H1 (cell line): ENCODE measurements at regions not wholly inside any gene's neighbourhood (a gene's known extent, or its start where the extent isn't known, plus 50 kb on each side); places are given as distances from the start of the nearest gene placed in this dataset.

Source experiments
- CTCF ChIA-PET: fragments of 300-600 bp; sonication (Branson Sonifier 250); formaldehyde crosslinking; loops from one replicate; lab custom pipeline; 2021; ENCODE audit not compliant: partially characterized antibody; lab: Charles Lee
- POLR2A ChIA-PET: fragments of 300-600 bp; sonication (Branson Sonifier 250); formaldehyde crosslinking; loops from one replicate; lab custom pipeline; 2021; ENCODE audit warnings: inconsistent platforms; ENCODE audit not compliant: partially characterized antibody; lab: Charles Lee
- DNase-seq, 2 experiments: peaks; one replicate each; pipeline versions ENCODE4 v3.0.0 to v3.0.0-alpha.2; 2010 to 2022; ENCODE audit warnings: low spot score in 2 of 2, low read depth in 1 of 2, mixed read lengths in 1 of 2
- FAIRE-seq: peaks from 2 replicates; lab custom pipeline; 2011; peaks lifted over from hg19 to GRCh38; lab: Jason Lieb, UNC
- H2AFZ ChIP-seq: 2 replicates; pipeline ENCODE4 v1.8.1; 2012; ENCODE audit warnings: low read length, inconsistent platforms
- H2AK5ac ChIP-seq: 2 replicates; pipeline ENCODE4 v1.6.1; 2013; ENCODE audit warnings: low read depth, low read length
- H2BK120ac ChIP-seq: replicated peaks from 2 replicates; pipeline ENCODE3; 2013; ENCODE audit warnings: low read depth, low read length, inconsistent platforms
- H2BK12ac ChIP-seq: 2 replicates; pipeline ENCODE4 v1.6.1; 2013; ENCODE audit warnings: low read depth, low read length
- H2BK15ac ChIP-seq: 2 replicates; pipeline ENCODE4 v1.6.1; 2013; ENCODE audit warnings: low read length
- H2BK20ac ChIP-seq: 2 replicates; pipeline ENCODE4 v1.6.1; 2013; ENCODE audit warnings: low read length
- H2BK5ac ChIP-seq: 2 replicates; pipeline ENCODE4 v1.6.1; 2013; ENCODE audit warnings: low read depth, low read length
- H3K14ac ChIP-seq: 2 replicates; pipeline ENCODE4 v1.6.1; 2013; ENCODE audit warnings: inconsistent platforms; ENCODE audit not compliant: insufficient read length
- H3K18ac ChIP-seq: 2 replicates; pipeline ENCODE4 v1.6.1; 2013; ENCODE audit warnings: low read length; ENCODE audit errors: extremely low read depth
- H3K23ac ChIP-seq: 2 replicates; pipeline ENCODE4 v1.6.1; 2013; ENCODE audit warnings: inconsistent platforms; ENCODE audit not compliant: insufficient read length
- H3K23me2 ChIP-seq: 2 replicates; pipeline ENCODE4 v1.6.1; 2013; ENCODE audit warnings: low read depth, low read length
- H3K27ac ChIP-seq: 2 replicates; pipeline ENCODE4 v1.6.1; 2011; ENCODE audit warnings: low read depth, low read length, inconsistent platforms
- H3K27me3 ChIP-seq, 4 experiments: replicated peaks in 1 of 4; 1 replicate in 1 of 4; 2 replicates in 3 of 4; pipeline versions ENCODE4 v1.6.1 to v1.8.1; 2011 to 2013; ENCODE audit warnings: low read length in 3 of 4, mild to moderate bottlenecking in 3 of 4, inconsistent platforms in 2 of 4, mixed read lengths in 2 of 4, moderate library complexity in 1 of 4; ENCODE audit not compliant: control insufficient read depth in 3 of 4, insufficient read depth in 3 of 4; ENCODE audit errors: extremely low read depth in 1 of 4
- H3K36me3 ChIP-seq, 4 experiments: 2 replicates each; pipeline versions ENCODE4 v1.6.1 to v1.8.1; 2011 to 2013; ENCODE audit warnings: mild to moderate bottlenecking in 4 of 4, low read length in 3 of 4, moderate library complexity in 2 of 4, control low read depth in 1 of 4, inconsistent platforms in 1 of 4; ENCODE audit not compliant: insufficient read depth in 4 of 4, control insufficient read depth in 2 of 4
- H3K4ac ChIP-seq: replicated peaks from 2 replicates; pipeline ENCODE3; 2013; ENCODE audit warnings: low read length, low read depth, mixed read lengths, inconsistent platforms; ENCODE audit not compliant: insufficient read length
- H3K4me1 ChIP-seq, 4 experiments: replicated peaks in 1 of 4; 1 replicate in 1 of 4; 2 replicates in 3 of 4; pipeline versions ENCODE4 v1.6.1 to v1.8.1; 2011 to 2013; ENCODE audit warnings: low read length in 3 of 4, inconsistent platforms in 2 of 4, mixed read lengths in 1 of 4; ENCODE audit not compliant: insufficient read depth in 4 of 4, control insufficient read depth in 3 of 4
- H3K4me2 ChIP-seq, 2 experiments: 2 replicates each; pipeline versions ENCODE4 v1.6.1 to v1.8.1; 2011 to 2013; ENCODE audit warnings: low read depth in 2 of 2, low read length in 2 of 2, control low read depth in 1 of 2, inconsistent platforms in 1 of 2, mild to moderate bottlenecking in 1 of 2; ENCODE audit not compliant: insufficient read depth in 1 of 2
- H3K4me3 ChIP-seq, 4 experiments: fragments of 200-600, 300-600 bp in 1 of 4; sonication (generic), shearing (Covaris generic), sonication (Bioruptor Twin) in 1 of 4; 2 replicates each; pipeline versions ENCODE4 v1.5.1 to v1.8.1; 2011 to 2016; ENCODE audit warnings: low read length in 4 of 4, low read depth in 3 of 4, control low read depth in 2 of 4, inconsistent platforms in 2 of 4, mild to moderate bottlenecking in 2 of 4, mixed read lengths in 1 of 4, moderate library complexity in 1 of 4; ENCODE audit not compliant: insufficient read depth in 2 of 4; ENCODE audit errors: extremely low read depth in 1 of 4
- H3K56ac ChIP-seq: replicated peaks from 2 replicates; pipeline ENCODE3; 2013; ENCODE audit warnings: low read depth, mild to moderate bottlenecking, mixed read lengths, low read length, inconsistent platforms; ENCODE audit not compliant: insufficient read length
- H3K79me1 ChIP-seq: 2 replicates; pipeline ENCODE4 v1.6.1; 2013; ENCODE audit warnings: low read depth, low read length, control low read depth
- H3K79me2 ChIP-seq, 2 experiments: 2 replicates each; pipeline versions ENCODE4 v1.6.1 to v1.8.1; 2012 to 2013; ENCODE audit warnings: low read length in 2 of 2, mild to moderate bottlenecking in 2 of 2, inconsistent platforms in 1 of 2; ENCODE audit not compliant: insufficient read depth in 2 of 2, control insufficient read depth in 1 of 2
- H3K9ac ChIP-seq, 4 experiments: replicated peaks in 1 of 4; 1 replicate in 1 of 4; 2 replicates in 3 of 4; pipeline versions ENCODE4 v1.6.1 to v1.8.1; 2011 to 2013; ENCODE audit warnings: low read depth in 3 of 4, low read length in 3 of 4, control low read depth in 2 of 4, mild to moderate bottlenecking in 2 of 4, moderate library complexity in 2 of 4, inconsistent platforms in 1 of 4; ENCODE audit errors: extremely low read depth in 1 of 4
- H3K9me3 ChIP-seq, 2 experiments: 2 replicates each; pipeline versions ENCODE4 v1.6.1 to v1.8.1; 2012 to 2013; ENCODE audit warnings: mild to moderate bottlenecking in 2 of 2, moderate library complexity in 2 of 2, control low read depth in 1 of 2, inconsistent platforms in 1 of 2, low read depth in 1 of 2, low read length in 1 of 2, mixed read lengths in 1 of 2; ENCODE audit not compliant: insufficient read depth in 2 of 2
- H4K20me1 ChIP-seq, 2 experiments: replicated peaks in 1 of 2; 2 replicates each; pipeline versions ENCODE3 to v1.8.1; 2011 to 2013; ENCODE audit warnings: inconsistent platforms in 2 of 2, low read length in 2 of 2, mild to moderate bottlenecking in 1 of 2; ENCODE audit not compliant: insufficient read depth in 2 of 2, control insufficient read depth in 1 of 2
- H4K5ac ChIP-seq: 2 replicates; pipeline ENCODE4 v1.6.1; 2013; ENCODE audit warnings: low read length, low read depth, mixed read lengths, inconsistent platforms; ENCODE audit not compliant: insufficient read length
- H4K8ac ChIP-seq: 2 replicates; pipeline ENCODE4 v1.8.0; 2013; ENCODE audit warnings: mild to moderate bottlenecking, moderate library complexity, low read length, inconsistent platforms; ENCODE audit not compliant: insufficient read depth; ENCODE audit errors: extremely low read depth
- H4K91ac ChIP-seq: replicated peaks from 2 replicates; pipeline ENCODE3; 2013; ENCODE audit warnings: low read length, mixed read lengths, inconsistent platforms; ENCODE audit not compliant: insufficient read length
- GABPA ChIP-seq: IDR thresholded peaks from 2 replicates; pipeline ENCODE4 v1.6.1; 2011; ENCODE audit warnings: mild to moderate bottlenecking, low read length, moderate library complexity, borderline replicate concordance; ENCODE audit not compliant: insufficient read depth
- JUND ChIP-seq: IDR thresholded peaks from 2 replicates; pipeline ENCODE4 v1.6.1; 2011; ENCODE audit warnings: mild to moderate bottlenecking, improper control_type of control experiment, low read length
- KDM1A ChIP-seq: fragments of 200-600, 300-600 bp; sonication (generic); IDR thresholded peaks from 2 replicates; pipeline ENCODE4 v1.7.1; 2016; ENCODE audit warnings: mild to moderate bottlenecking, low read length, borderline replicate concordance
- KDM5A ChIP-seq: fragments of 200-600 bp; IDR thresholded peaks from 2 replicates; pipeline ENCODE4 v1.7.1; 2012; ENCODE audit warnings: mild to moderate bottlenecking, low read length, inconsistent platforms, mixed read lengths
- POLR2AphosphoS5 ChIP-seq: IDR thresholded peaks from 2 replicates; pipeline ENCODE4 v1.6.1; 2011; ENCODE audit warnings: low read depth, low read length
- POU5F1 ChIP-seq: IDR thresholded peaks from 2 replicates; pipeline ENCODE4 v1.6.1; 2011; ENCODE audit warnings: low read depth, mild to moderate bottlenecking, low read length, moderate library complexity
- WGBS, 2 experiments: shearing (Covaris generic) in 1 of 2; methylation state at CpG; one replicate each; pipeline versions ENCODE4 v1.1.6 to v1.1.7; 2013 to 2015; ENCODE audit warnings: low lambda C conversion rate in 2 of 2, mixed read lengths in 2 of 2, inconsistent platforms in 1 of 2, low coverage in 1 of 2, missing lambda C conversion rate in 1 of 2; ENCODE audit not compliant: insufficient replicate concordance in 2 of 2, insufficient coverage in 1 of 2, insufficient read length in 1 of 2; ENCODE audit errors: extremely low coverage in 1 of 2, missing lambda C conversion rate in 1 of 2; 5-methylcytosine and 5-hydroxymethylcytosine counted together

DNA sequence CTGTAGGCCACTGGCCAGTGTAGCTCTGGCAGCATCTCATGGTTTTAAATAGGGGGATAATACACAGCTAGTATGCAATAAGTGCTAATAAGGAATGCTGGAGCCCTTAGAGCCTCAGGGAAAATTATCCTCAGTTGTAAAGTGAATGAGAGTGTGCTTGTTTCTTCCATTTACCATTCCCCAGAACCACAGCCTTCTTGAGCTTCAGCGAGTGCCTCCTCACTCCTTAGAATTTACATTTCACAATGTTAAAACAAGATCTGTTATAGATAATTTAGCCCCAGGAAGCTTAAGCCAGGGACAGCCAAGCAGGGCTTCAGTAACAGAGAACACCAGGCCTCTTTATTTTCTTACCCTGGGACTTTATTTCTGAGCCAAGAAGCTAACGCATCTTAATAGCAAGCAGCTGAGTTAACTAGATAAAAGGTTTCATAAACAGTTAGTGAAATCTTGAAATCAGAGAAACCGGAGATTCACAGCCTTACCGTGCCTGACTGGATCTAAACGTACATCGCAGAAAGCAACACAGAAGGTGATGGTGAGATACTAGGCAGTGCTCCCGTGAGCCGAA lies 535.2 kb downstream of the TDRD15 start:
- Histone ChIP-seq H3K4ac (no peak overlapping the region), H3K36me3 (no peaks in the 10 kb centered on the region), H3K9ac (no peak overlapping the region), H2AK5ac (no peak overlapping the region), H3K27ac (no peak overlapping the region), H4K20me1 (no peaks in the 10 kb centered on the region), H3K18ac (no peak overlapping the region), H3K4me2 (no peak overlapping the region), H2BK120ac (no peak overlapping the region), H3K79me1 (no peaks in the 10 kb centered on the region), H3K56ac (no peak overlapping the region), H2BK5ac (no peak overlapping the region), H4K91ac (no peak overlapping the region), H3K23ac (no peak overlapping the region), H4K8ac (no peak overlapping the region), H3K4me3 (no peak overlapping the region), H3K9me3 (no peaks in the 10 kb centered on the region), H2AFZ (no peak overlapping the region), H4K5ac (no peak overlapping the region), H2BK20ac (no peak overlapping the region), H2BK12ac (no peak overlapping the region), H3K79me2 (no peaks in the 10 kb centered on the region), H2BK15ac (no peak overlapping the region), H3K27me3 (no peaks in the 10 kb centered on the region), H3K4me1 (peaks cover 0 to 5% (median 0%) of the 10 kb centered on the region in 4 experiments; a peak in 3 of 7 replicates), H3K14ac (no peak overlapping the region), H3K23me2 (no peaks in the 10 kb centered on the region)
- CTCF ChIA-PET, result interaction anchor here (1.2 kb wide), 1 partner anchor 21 kb away, joined by 3 read pairs; no protein-coding TSS in a partner anchor
- 92% methylated on average over 8 of the region's 8 CpGs; no CpG with 5 or more reads in 1 of the 2 experiments for WGBS, 2 experiments
- TF ChIP-seq GABPA, result no peak
- TF ChIP-seq JUND, result no peak
- TF ChIP-seq POLR2AphosphoS5, result no peak
- TF ChIP-seq KDM5A, result no peak
- TF ChIP-seq POU5F1, result no peak
- TF ChIP-seq KDM1A, result no peak
- POLR2A ChIA-PET, result no interaction called here
- FAIRE-seq, result no peak
- DNase-seq, result no peak
